Endothelial cell (in vitro differentiated cells): ENCODE measurements at regions not wholly inside any gene's neighbourhood (a gene's known extent, or its start where the extent isn't known, plus 50 kb on each side); places are given as distances from the start of the nearest gene placed in this dataset.

Experiments used
- DNase-seq: peaks from one replicate; pipeline ENCODE4 v3.0.0; 2021; ENCODE audit warnings: low spot score
- H3K27ac Mint-ChIP-seq: one replicate; pipeline ENCODE4 v1.8.0; 2021; ENCODE audit warnings: mixed read lengths, inconsistent platforms; ENCODE audit not compliant: unreplicated experiment
- H3K27me3 Mint-ChIP-seq: one replicate; pipeline ENCODE4 v1.8.0; 2021; ENCODE audit warnings: mild to moderate bottlenecking, moderate library complexity, mixed read lengths, inconsistent platforms; ENCODE audit not compliant: unreplicated experiment
- H3K36me3 Mint-ChIP-seq: one replicate; pipeline ENCODE4 v1.8.0; 2021; ENCODE audit warnings: mild to moderate bottlenecking, low read depth, mixed read lengths, inconsistent platforms; ENCODE audit not compliant: unreplicated experiment
- H3K4me1 Mint-ChIP-seq: one replicate; pipeline ENCODE4 v1.8.0; 2021; ENCODE audit warnings: mild to moderate bottlenecking, mixed read lengths, inconsistent platforms; ENCODE audit not compliant: unreplicated experiment
- H3K4me3 Mint-ChIP-seq: one replicate; pipeline ENCODE4 v1.8.0; 2021; ENCODE audit warnings: mild to moderate bottlenecking, mixed read lengths, inconsistent platforms; ENCODE audit not compliant: unreplicated experiment
- H3K9me3 Mint-ChIP-seq: one replicate; pipeline ENCODE4 v1.8.0; 2021; ENCODE audit warnings: mixed read lengths, inconsistent platforms; ENCODE audit not compliant: unreplicated experiment
- CTCF ChIP-seq: fragments of 200-600 bp; sonication (generic); IDR thresholded peaks from one replicate; pipeline ENCODE4 v1.5.0; 2021; ENCODE audit warnings: antibody characterized with exemption; ENCODE audit not compliant: unreplicated experiment

GRCh38 chrX:89124985-89125384 is 378.0 kb downstream of the CPXCR1 start:
- Mint-ChIP-seq H3K4me1 (no peaks in the 10 kb centered on the region), H3K27ac (no peak overlapping the region), H3K4me3 (no peak overlapping the region), H3K36me3 (no peaks in the 10 kb centered on the region), H3K9me3 (peaks cover 5% of the 10 kb centered on the region), H3K27me3 (no peaks in the 10 kb centered on the region)
- DNase-seq, result no peak
- no peak for TF ChIP-seq CTCF
